ENCODE measurements at regions not wholly inside any gene's neighbourhood (a gene's known extent, or its start where the extent isn't known, plus 50 kb on each side); places are given as distances from the start of the nearest gene placed in this dataset.

- H3K27me3 Mint-ChIP-seq (ENCODE audit: unreplicated experiment): no peaks in the 10 kb centered on the region
- H3K4me1 Mint-ChIP-seq (ENCODE audit: low read depth, unreplicated experiment): no peaks in the 10 kb centered on the region
- no peak for TF ChIP-seq CTCF (IDR thresholded peaks at IDR 0.05; ENCODE audit: partially characterized antibody, unreplicated experiment)
- no peak overlapping the region for H3K27ac Mint-ChIP-seq (ENCODE audit: unreplicated experiment)
- H3K9me3 Mint-ChIP-seq (ENCODE audit: unreplicated experiment): no peaks in the 10 kb centered on the region
- H3K36me3 Mint-ChIP-seq (ENCODE audit: unreplicated experiment): no peaks in the 10 kb centered on the region
- no peak for DNase-seq
- H3K4me3 Mint-ChIP-seq (ENCODE audit: unreplicated experiment): no peak overlapping the region
Observed at GRCh38 chr3:165347526-165347925, 151.3 kb upstream of the SLITRK3 start.

- H3K36me3 Mint-ChIP-seq (ENCODE audit: unreplicated experiment): no peaks in the 10 kb centered on the region
- no peaks in the 10 kb centered on the region for H3K9me3 Mint-ChIP-seq (ENCODE audit: unreplicated experiment)
- H3K27ac Mint-ChIP-seq (ENCODE audit: unreplicated experiment): no peak overlapping the region
- TF ChIP-seq CTCF (IDR thresholded peaks at IDR 0.05; ENCODE audit: partially characterized antibody, unreplicated experiment): no peak
- no peaks in the 10 kb centered on the region for H3K4me1 Mint-ChIP-seq (ENCODE audit: low read depth, unreplicated experiment)
- H3K4me3 Mint-ChIP-seq (ENCODE audit: unreplicated experiment): no peak overlapping the region
- no peaks in the 10 kb centered on the region for H3K27me3 Mint-ChIP-seq (ENCODE audit: unreplicated experiment)
- DNase-seq: no peak
Observed at GRCh38 chr3:165346503-165346902, 150.3 kb upstream of the SLITRK3 start.

GRCh38 chr3:165343185-165343584 lies 147.0 kb upstream of the SLITRK3 start:
- Mint-ChIP-seq H3K4me3 (ENCODE audit: unreplicated experiment) (no peak overlapping the region), H3K27ac (ENCODE audit: unreplicated experiment) (no peak overlapping the region), H3K9me3 (ENCODE audit: unreplicated experiment) (no peaks in the 10 kb centered on the region), H3K36me3 (ENCODE audit: unreplicated experiment) (no peaks in the 10 kb centered on the region), H3K27me3 (ENCODE audit: unreplicated experiment) (no peaks in the 10 kb centered on the region), H3K4me1 (ENCODE audit: low read depth, unreplicated experiment) (no peaks in the 10 kb centered on the region)
- TF ChIP-seq CTCF (IDR thresholded peaks at IDR 0.05; ENCODE audit: partially characterized antibody, unreplicated experiment): no peak
- no peak for DNase-seq

GRCh38 chr3:165339753-165340152 lies 143.6 kb upstream of the SLITRK3 start:
- no peak for TF ChIP-seq CTCF (IDR thresholded peaks at IDR 0.05; ENCODE audit: partially characterized antibody, unreplicated experiment)
- no peaks in the 10 kb centered on the region for H3K27me3 Mint-ChIP-seq (ENCODE audit: unreplicated experiment)
- no peaks in the 10 kb centered on the region for H3K36me3 Mint-ChIP-seq (ENCODE audit: unreplicated experiment)
- no peak overlapping the region for H3K4me3 Mint-ChIP-seq (ENCODE audit: unreplicated experiment)
- H3K9me3 Mint-ChIP-seq (ENCODE audit: unreplicated experiment): no peaks in the 10 kb centered on the region
- DNase-seq: no peak
- no peaks in the 10 kb centered on the region for H3K4me1 Mint-ChIP-seq (ENCODE audit: low read depth, unreplicated experiment)
- H3K27ac Mint-ChIP-seq (ENCODE audit: unreplicated experiment): no peak overlapping the region

GRCh38 chr3:165336786-165337185 lies 140.6 kb upstream of the SLITRK3 start:
- no peak for TF ChIP-seq CTCF (IDR thresholded peaks at IDR 0.05; ENCODE audit: partially characterized antibody, unreplicated experiment)
- no peaks in the 10 kb centered on the region for H3K36me3 Mint-ChIP-seq (ENCODE audit: unreplicated experiment)
- H3K9me3 Mint-ChIP-seq (ENCODE audit: unreplicated experiment): no peaks in the 10 kb centered on the region
- H3K27ac Mint-ChIP-seq (ENCODE audit: unreplicated experiment): no peak overlapping the region
- no peaks in the 10 kb centered on the region for H3K27me3 Mint-ChIP-seq (ENCODE audit: unreplicated experiment)
- H3K4me1 Mint-ChIP-seq (ENCODE audit: low read depth, unreplicated experiment): no peaks in the 10 kb centered on the region
- no peak for DNase-seq
- no peak overlapping the region for H3K4me3 Mint-ChIP-seq (ENCODE audit: unreplicated experiment)

Measured in glutamatergic neuron (in vitro differentiated cells).